BLaER1 (cell line): ENCODE measurements at regions not wholly inside any gene's neighbourhood (a gene's known extent, or its start where the extent isn't known, plus 50 kb on each side); places are given as distances from the start of the nearest gene placed in this dataset.

Experiments
- H3K27ac ChIP-seq: shearing (Covaris generic); formaldehyde crosslinking; 2 replicates; pipeline ENCODE4 v1.8.1; 2022
- H3K27me3 ChIP-seq: shearing (Covaris generic); formaldehyde crosslinking; 2 replicates; pipeline ENCODE4 v1.8.1; 2022
- H3K36me3 ChIP-seq: shearing (Covaris generic); formaldehyde crosslinking; 2 replicates; pipeline ENCODE4 v1.8.1; 2022
- H3K4me1 ChIP-seq: shearing (Covaris generic); formaldehyde crosslinking; 2 replicates; pipeline ENCODE4 v1.8.1; 2022
- H3K4me2 ChIP-seq: shearing (Covaris generic); formaldehyde crosslinking; 2 replicates; pipeline ENCODE4 v1.8.1; 2022
- H3K4me3 ChIP-seq: shearing (Covaris generic); formaldehyde crosslinking; 2 replicates; pipeline ENCODE4 v1.8.1; 2022
- H3K9ac ChIP-seq: shearing (Covaris generic); formaldehyde crosslinking; 2 replicates; pipeline ENCODE4 v1.8.1; 2022
- H3K9me3 ChIP-seq: shearing (Covaris generic); formaldehyde crosslinking; 2 replicates; pipeline ENCODE4 v1.8.1; 2022
- H4K20me1 ChIP-seq: shearing (Covaris generic); formaldehyde crosslinking; 2 replicates; pipeline ENCODE4 v1.8.1; 2022
- Cebpa-rat ChIP-seq: shearing (Covaris generic); IDR thresholded peaks from 2 replicates; pipeline ENCODE4 v1.8.1; 2022

DNA sequence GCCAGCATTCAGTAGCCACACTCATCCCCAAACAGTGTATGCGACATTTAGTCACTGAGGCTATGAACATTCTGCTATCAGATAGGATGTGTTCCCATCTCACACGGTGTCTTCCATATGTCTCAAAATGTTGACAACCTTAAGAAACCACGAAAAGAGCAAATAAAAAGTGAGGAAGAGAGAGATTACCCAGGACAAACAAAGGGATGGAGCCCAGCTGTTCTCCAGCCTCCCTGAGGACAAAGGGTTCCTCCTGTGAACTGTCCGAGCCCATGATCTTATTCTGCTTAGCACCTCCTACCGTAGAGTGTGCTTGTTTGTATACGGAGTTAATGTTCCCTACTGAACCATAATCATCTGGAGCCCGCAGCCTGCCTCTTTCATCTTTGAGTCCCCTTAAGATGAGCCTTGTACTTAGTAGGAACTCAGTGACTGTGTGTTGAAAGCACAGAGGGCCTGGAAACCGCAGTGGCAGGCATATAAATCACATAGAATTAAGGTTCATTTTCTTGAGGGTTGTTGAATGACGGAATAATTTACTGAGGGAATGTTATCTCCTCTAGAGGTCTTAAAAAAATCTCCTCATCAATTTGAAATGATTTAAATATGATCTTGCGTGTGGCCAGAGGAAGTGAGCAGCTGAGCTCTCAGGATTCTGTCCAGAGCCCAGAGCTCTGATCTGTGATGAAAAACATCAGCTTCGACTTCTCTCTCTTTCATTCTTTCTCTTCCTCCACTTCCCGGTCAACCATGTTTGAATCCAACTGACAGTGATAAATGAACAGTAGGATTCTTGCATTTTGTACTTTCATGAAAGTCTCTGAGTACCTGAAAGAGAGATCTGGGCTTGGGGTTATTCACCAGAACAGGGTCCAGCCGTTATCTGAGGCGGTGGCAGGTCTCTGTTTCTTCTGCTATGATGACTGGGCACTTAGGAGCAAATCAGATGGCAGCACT lies 200.5 kb downstream of the KLF5 start:
- Histone ChIP-seq H3K27me3 (no peaks in the 10 kb centered on the region), H4K20me1 (no peaks in the 10 kb centered on the region), H3K9ac (no peak overlapping the region), H3K9me3 (no peaks in the 10 kb centered on the region), H3K27ac (no peak overlapping the region), H3K4me2 (peak overlapping the region; percentile 60), H3K4me3 (no peak overlapping the region), H3K36me3 (no peaks in the 10 kb centered on the region), H3K4me1 (peaks cover 22% of the 10 kb centered on the region)
- no peak for TF ChIP-seq Cebpa-rat

DNA sequence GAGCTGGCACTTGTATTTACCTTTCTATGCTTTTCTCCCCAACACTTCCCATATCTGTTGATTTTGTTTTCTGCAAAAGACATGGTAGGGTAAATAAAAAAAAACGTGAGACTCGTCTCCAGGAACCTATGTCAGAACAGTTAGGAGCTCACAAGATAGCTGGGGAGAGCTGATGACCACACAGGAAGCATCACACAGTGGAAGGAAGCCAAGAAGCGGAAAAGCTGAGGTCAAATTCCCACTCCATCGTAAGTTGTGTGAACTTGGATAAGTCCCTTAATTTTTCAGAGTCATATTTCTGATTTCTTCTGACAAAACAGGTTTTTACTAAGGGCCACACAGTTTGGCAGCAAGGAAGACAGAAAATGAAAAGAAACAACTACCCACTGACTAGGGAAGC lies 199.6 kb downstream of the KLF5 start:
- Histone ChIP-seq H3K4me3 (no peak overlapping the region), H3K4me1 (peaks cover 22% of the 10 kb centered on the region), H3K9me3 (no peaks in the 10 kb centered on the region), H3K9ac (no peak overlapping the region), H3K27ac (no peak overlapping the region), H3K4me2 (peak overlapping the region; percentile 60), H3K27me3 (no peaks in the 10 kb centered on the region), H4K20me1 (no peaks in the 10 kb centered on the region), H3K36me3 (no peaks in the 10 kb centered on the region)
- TF ChIP-seq Cebpa-rat: no peak

DNA sequence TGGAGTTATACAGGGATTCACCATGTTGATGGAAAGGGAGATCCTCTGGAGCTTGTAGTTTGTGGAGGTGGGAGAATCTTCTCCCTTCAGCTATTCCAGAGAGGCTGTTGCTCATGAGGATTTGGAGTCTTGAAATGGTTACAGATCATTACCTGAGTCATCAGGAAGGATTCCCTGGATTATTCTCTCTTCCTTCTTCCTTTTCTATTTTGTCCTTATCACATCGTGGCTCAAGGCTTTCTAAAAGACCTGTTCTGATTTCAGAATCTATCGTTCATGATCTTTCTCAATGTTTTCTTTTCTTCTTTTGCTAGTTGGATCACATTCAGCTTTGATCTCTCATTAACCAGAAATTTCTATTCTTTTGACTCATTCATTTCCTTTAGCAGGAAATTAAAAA lies 196.0 kb downstream of the KLF5 start:
- H3K36me3 ChIP-seq: no peaks in the 10 kb centered on the region
- no peaks in the 10 kb centered on the region for H4K20me1 ChIP-seq
- H3K9ac ChIP-seq: no peak overlapping the region
- H3K4me2 ChIP-seq: no peak overlapping the region
- no peaks in the 10 kb centered on the region for H3K27me3 ChIP-seq
- no peak overlapping the region for H3K4me3 ChIP-seq
- TF ChIP-seq Cebpa-rat: no peak
- H3K9me3 ChIP-seq: no peaks in the 10 kb centered on the region
- H3K4me1 ChIP-seq: peaks cover 14% of the 10 kb centered on the region
- H3K27ac ChIP-seq: no peak overlapping the region

DNA sequence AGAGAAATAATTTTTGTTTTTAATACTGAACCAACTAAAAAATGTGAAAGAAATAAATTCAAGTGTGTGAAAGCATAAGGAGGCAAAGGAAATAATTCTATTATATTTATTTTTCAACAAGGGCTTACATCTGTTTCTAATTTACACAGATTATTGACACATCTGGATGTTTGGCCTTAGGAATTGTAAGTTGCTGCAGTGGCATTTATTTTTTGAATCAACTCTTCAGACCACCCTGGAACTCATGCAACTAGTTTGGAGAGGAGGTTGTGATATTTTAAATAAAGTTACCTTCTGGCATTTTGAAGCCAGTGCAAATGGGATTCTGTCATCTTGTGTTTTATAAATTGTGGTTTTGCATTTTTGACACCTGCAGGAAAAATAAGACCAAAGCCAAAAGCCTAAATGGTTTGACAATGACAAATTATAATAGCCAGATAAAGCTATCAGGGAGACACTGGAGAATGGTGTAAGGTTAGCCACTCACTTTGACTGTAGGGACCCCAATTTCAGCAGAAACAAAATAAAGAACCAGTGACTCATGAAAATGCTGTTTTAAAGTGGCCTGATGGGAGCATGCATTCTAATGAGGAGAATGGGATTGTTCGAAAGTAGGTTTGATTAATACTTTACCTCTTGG lies 192.9 kb downstream of the KLF5 start:
- H3K4me2 ChIP-seq: no peak overlapping the region
- H3K4me1 ChIP-seq: no peaks in the 10 kb centered on the region
- no peaks in the 10 kb centered on the region for H4K20me1 ChIP-seq
- H3K27me3 ChIP-seq: no peaks in the 10 kb centered on the region
- H3K36me3 ChIP-seq: no peaks in the 10 kb centered on the region
- no peak overlapping the region for H3K9ac ChIP-seq
- H3K27ac ChIP-seq: no peak overlapping the region
- no peak overlapping the region for H3K4me3 ChIP-seq
- TF ChIP-seq Cebpa-rat: no peak
- H3K9me3 ChIP-seq: no peaks in the 10 kb centered on the region

DNA sequence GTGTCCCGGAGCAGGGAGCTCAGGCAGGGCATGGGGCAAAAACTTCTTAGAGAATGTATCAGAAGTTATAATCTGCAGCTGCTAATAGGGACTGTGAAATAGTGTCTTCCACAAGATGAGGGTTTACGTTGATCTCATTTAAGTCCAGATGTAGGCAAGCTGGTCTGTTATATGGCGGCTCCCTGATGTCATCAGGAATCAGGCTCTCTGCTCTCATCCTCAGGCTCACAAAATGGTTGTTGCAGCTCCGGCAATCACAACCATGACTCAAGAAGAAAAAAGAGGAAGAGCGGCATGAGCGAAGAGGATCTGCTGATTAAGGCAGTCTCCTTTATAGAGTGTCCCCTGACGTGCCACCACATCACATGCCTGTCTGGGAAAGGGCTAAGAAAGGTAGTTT lies 191.3 kb downstream of the KLF5 start:
- H3K4me2 ChIP-seq: no peak overlapping the region
- no peak overlapping the region for H3K9ac ChIP-seq
- TF ChIP-seq Cebpa-rat: no peak
- H3K27me3 ChIP-seq: no peaks in the 10 kb centered on the region
- H3K9me3 ChIP-seq: no peaks in the 10 kb centered on the region
- H3K27ac ChIP-seq: no peak overlapping the region
- H4K20me1 ChIP-seq: no peaks in the 10 kb centered on the region
- no peaks in the 10 kb centered on the region for H3K4me1 ChIP-seq
- no peak overlapping the region for H3K4me3 ChIP-seq
- no peaks in the 10 kb centered on the region for H3K36me3 ChIP-seq

DNA sequence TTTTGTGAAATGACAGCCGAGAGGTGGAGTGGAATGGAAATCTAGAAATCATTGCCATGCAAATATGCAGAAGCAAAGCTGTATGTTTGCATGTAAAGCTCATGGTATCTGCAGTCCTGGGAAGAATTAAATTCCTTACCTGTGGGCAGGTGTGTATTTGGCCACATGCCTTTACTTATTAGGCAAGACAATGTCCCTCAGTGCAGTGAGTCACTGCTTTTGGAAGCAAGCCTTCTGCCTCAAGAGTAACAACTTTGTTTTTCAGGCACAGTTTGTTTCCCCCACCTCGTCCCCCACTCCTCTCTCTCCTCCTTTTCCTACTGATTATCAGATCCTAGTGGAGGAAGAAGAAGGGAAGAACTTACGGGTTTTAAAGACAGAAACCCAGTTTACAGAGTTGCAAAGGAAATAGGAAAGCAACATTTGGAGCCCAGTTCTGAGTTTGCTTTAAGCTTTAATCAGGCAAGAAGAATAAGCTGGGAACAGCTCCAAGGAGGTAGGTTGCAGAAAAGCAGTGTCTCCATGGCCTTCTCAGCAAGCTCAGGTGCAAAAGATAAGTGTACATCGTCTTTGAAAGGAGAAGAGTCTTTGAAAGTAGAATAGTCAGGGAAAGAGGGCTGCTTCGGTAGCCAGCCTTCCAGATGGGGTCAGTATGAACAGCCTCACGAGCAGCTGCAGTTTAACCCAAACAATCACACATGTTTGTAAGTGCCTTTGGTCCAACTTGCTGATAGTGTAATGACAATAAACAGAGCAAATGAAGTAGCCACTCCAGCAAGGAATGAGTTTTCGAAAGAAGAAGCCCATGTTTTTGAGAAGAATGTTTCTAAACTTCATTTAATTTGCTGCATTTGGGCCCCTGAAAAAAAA lies 190.1 kb downstream of the KLF5 start:
- Histone ChIP-seq H3K4me3 (no peak overlapping the region), H3K9me3 (no peaks in the 10 kb centered on the region), H3K27ac (no peak overlapping the region), H3K4me1 (no peaks in the 10 kb centered on the region), H3K4me2 (no peak overlapping the region), H3K36me3 (no peaks in the 10 kb centered on the region), H4K20me1 (no peaks in the 10 kb centered on the region), H3K9ac (no peak overlapping the region), H3K27me3 (no peaks in the 10 kb centered on the region)
- no peak for TF ChIP-seq Cebpa-rat

DNA sequence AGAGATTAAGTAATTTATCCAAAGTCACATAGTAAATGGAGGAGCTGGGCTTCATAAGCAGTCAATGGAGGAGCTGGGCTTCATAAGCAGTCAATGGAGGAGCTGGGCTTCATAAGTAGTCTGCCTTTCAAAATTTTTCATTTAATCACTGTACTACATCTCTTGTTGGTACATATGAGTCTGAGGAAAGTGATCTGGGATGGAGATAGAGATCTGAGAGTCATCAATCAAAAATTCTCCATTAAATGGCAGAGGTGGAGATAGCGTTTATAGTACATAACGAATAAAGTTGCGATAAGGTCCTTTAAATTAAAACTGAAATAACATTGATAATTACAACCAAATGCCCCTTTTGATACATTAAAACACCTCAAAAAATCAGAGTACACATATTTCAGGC lies 189.3 kb downstream of the KLF5 start:
- no peak overlapping the region for H3K27ac ChIP-seq
- H4K20me1 ChIP-seq: no peaks in the 10 kb centered on the region
- H3K4me3 ChIP-seq: no peak overlapping the region
- TF ChIP-seq Cebpa-rat: no peak
- H3K4me2 ChIP-seq: no peak overlapping the region
- H3K4me1 ChIP-seq: no peaks in the 10 kb centered on the region
- H3K27me3 ChIP-seq: no peaks in the 10 kb centered on the region
- H3K9me3 ChIP-seq: no peaks in the 10 kb centered on the region
- no peak overlapping the region for H3K9ac ChIP-seq
- H3K36me3 ChIP-seq: no peaks in the 10 kb centered on the region

DNA sequence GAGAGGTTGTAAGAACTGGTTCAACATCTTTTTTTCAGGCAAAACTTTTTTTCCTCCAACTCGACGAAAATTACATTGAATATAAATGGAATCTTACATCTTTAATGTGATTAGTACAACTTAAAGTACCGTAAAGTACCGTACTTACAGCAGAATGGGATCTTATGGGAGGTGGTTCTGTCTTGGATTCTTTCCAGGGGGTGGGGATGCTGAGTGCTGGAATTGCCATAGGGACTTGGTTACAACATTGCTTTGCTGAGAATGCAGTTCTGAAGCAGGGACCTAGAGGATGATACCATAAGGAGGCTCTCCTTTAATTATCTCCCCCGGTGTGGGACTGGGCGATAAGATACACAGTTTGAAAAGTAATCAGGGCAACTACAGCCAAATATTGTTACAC lies 186.4 kb downstream of the KLF5 start:
- no peak for TF ChIP-seq Cebpa-rat
- no peaks in the 10 kb centered on the region for H3K27me3 ChIP-seq

DNA sequence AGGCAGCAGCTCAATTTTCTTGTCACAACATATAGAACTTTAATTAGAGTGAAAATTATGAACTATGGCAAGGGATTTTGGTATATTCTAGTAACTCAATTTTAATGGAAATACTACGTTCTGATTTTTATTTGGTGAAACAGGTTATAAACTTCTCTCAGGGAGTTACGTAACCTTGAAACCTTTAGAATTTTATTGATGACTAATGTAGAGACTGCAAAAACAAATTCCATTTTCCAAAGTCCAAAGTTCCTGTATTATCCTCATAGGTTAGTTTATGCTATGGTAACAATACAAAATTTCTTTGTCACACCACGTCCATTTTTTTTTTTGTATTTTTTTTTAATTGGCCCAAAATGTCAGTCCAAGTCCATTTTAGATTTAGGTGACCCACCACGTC lies 185.7 kb downstream of the KLF5 start:
- H4K20me1 ChIP-seq: no peaks in the 10 kb centered on the region
- H3K9me3 ChIP-seq: no peaks in the 10 kb centered on the region
- no peak for TF ChIP-seq Cebpa-rat
- no peaks in the 10 kb centered on the region for H3K4me1 ChIP-seq
- H3K4me2 ChIP-seq: no peak overlapping the region
- H3K9ac ChIP-seq: no peak overlapping the region
- H3K36me3 ChIP-seq: no peaks in the 10 kb centered on the region
- H3K27me3 ChIP-seq: no peaks in the 10 kb centered on the region
- H3K27ac ChIP-seq: no peak overlapping the region
- no peak overlapping the region for H3K4me3 ChIP-seq

More for the DNA sequence above, 186.4 kb downstream of the KLF5 start:
- Histone ChIP-seq H3K9ac (no peak overlapping the region), H3K4me2 (no peak overlapping the region), H3K9me3 (no peaks in the 10 kb centered on the region), H3K36me3 (no peaks in the 10 kb centered on the region), H3K27ac (no peak overlapping the region), H3K4me3 (no peak overlapping the region), H3K4me1 (no peaks in the 10 kb centered on the region), H4K20me1 (no peaks in the 10 kb centered on the region)
